ENCODE measurements at regions not wholly inside any gene's neighbourhood (a gene's known extent, or its start where the extent isn't known, plus 50 kb on each side); places are given as distances from the start of the nearest gene placed in this dataset.

- no peak for TF ChIP-seq POLR2A (IDR thresholded peaks at IDR 0.05; ENCODE audit: low read length)
- TF ChIP-seq KDM5A (IDR thresholded peaks at IDR 0.05), result no peak
- TF ChIP-seq MYC (IDR thresholded peaks at IDR 0.05; ENCODE audit: borderline replicate concordance, low read length), result no peak
- no peak for TF ChIP-seq JUNB (IDR thresholded peaks at IDR 0.05)
- TF ChIP-seq TFCP2L1 (CRISPR knock-in tag; IDR thresholded peaks at IDR 0.05), result no peak
- no peak for TF ChIP-seq CTCF (IDR thresholded peaks at IDR 0.05)
- TF ChIP-seq HMGXB4 (CRISPR knock-in tag; IDR thresholded peaks at IDR 0.05; ENCODE audit: borderline replicate concordance), result no peak
- TF ChIP-seq FOXS1 (CRISPR knock-in tag; IDR thresholded peaks at IDR 0.05), result no peak
- TF ChIP-seq BCL3 (IDR thresholded peaks at IDR 0.05), result no peak
- TF ChIP-seq BHLHE40 (IDR thresholded peaks at IDR 0.05; ENCODE audit: low read depth, low read length), result no peak
- no peak for TF ChIP-seq ZNF302 (CRISPR knock-in tag; IDR thresholded peaks at IDR 0.05)
- TF ChIP-seq HOXB5 (CRISPR knock-in tag; IDR thresholded peaks at IDR 0.05), result no peak
Observed at GRCh38 chr16:86283944-86284343, 226.4 kb upstream of the FOXF1 start.

All from A549 (cell line).